Smooth muscle cell of the brain vasculature (primary cell): ENCODE measurements at regions not wholly inside any gene's neighbourhood (a gene's known extent, or its start where the extent isn't known, plus 50 kb on each side); places are given as distances from the start of the nearest gene placed in this dataset.

Experiments used
- DNase-seq: peaks from one replicate; pipeline ENCODE4 v3.0.0-alpha.2; 2012; ENCODE audit warnings: low read depth, low spot score

- DNase-seq = no peak
These were observed 53.0 kb downstream of the RASSF10 start for GRCh38 chr11:13062115-13062514.

GRCh38 chr11:13064593-13064992 is 55.5 kb downstream of the RASSF10 start:
- DNase-seq = no peak

GRCh38 chr11:13065200-13065787 is 56.2 kb downstream of the RASSF10 start:
- DNase-seq = no peak

GRCh38 chr11:13068211-13068610 is 59.1 kb downstream of the RASSF10 start:
- no peak for DNase-seq

GRCh38 chr11:13073119-13073981 is 64.2 kb downstream of the RASSF10 start:
- DNase-seq = peak; percentile 24

- no peak for DNase-seq
These were observed 65.8 kb downstream of the RASSF10 start for GRCh38 chr11:13074714-13075464.

GRCh38 chr11:13076961-13077360 is 67.8 kb downstream of the RASSF10 start:
- no peak for DNase-seq

- no peak for DNase-seq
These were observed 71.7 kb downstream of the RASSF10 start for GRCh38 chr11:13080861-13081260.

GRCh38 chr11:13082588-13082987 is 73.5 kb downstream of the RASSF10 start:
- DNase-seq = no peak

- DNase-seq = no peak
These were observed 81.2 kb downstream of the RASSF10 start for GRCh38 chr11:13090228-13090708.

GRCh38 chr11:13091373-13091772 is 82.3 kb downstream of the RASSF10 start:
- DNase-seq = no peak

- no peak for DNase-seq
These were observed 82.7 kb downstream of the RASSF10 start for GRCh38 chr11:13091804-13092203.

GRCh38 chr11:13094930-13095687 is 86.0 kb downstream of the RASSF10 start:
- no peak for DNase-seq

- no peak for DNase-seq
These were observed 88.9 kb downstream of the RASSF10 start for GRCh38 chr11:13098063-13098462.

- no peak for DNase-seq
These were observed 89.6 kb downstream of the RASSF10 start for GRCh38 chr11:13098616-13099289.

- no peak for DNase-seq
These were observed 92.8 kb downstream of the RASSF10 start for GRCh38 chr11:13101644-13102512.

GRCh38 chr11:13102513-13102840 is 93.4 kb downstream of the RASSF10 start:
- DNase-seq = no peak

GRCh38 chr11:13102865-13103539 is 93.9 kb downstream of the RASSF10 start:
- no peak for DNase-seq

GRCh38 chr11:13103962-13104554 is 94.9 kb downstream of the RASSF10 start:
- DNase-seq = no peak
